HK-2 (cell line): ENCODE measurements at regions not wholly inside any gene's neighbourhood (a gene's known extent, or its start where the extent isn't known, plus 50 kb on each side); places are given as distances from the start of the nearest gene placed in this dataset.
A peak's percentile ranks its signal among the peaks of the same experiment; 100 is the strongest.

ENCODE experiments used
- DNase-seq: peaks from one replicate; pipeline ENCODE4 v3.0.0-alpha.2; 2018; ENCODE audit not compliant: unreplicated experiment

GRCh38 chr6:170483413-170483812 is 69.7 kb downstream of the PSMB1 start:
- no peak for DNase-seq

- no peak for DNase-seq
Measured at GRCh38 chr6:170480050-170480692, 72.9 kb downstream of the PSMB1 start.

- DNase-seq: no peak
Measured at GRCh38 chr6:170476360-170476759, 76.7 kb downstream of the PSMB1 start.

- DNase-seq: no peak
Measured at GRCh38 chr6:170475118-170475517, 78.0 kb downstream of the PSMB1 start.

GRCh38 chr6:170473801-170474200 is 79.3 kb downstream of the PSMB1 start:
- no peak for DNase-seq

GRCh38 chr6:170473301-170473717 is 79.8 kb downstream of the PSMB1 start:
- DNase-seq: no peak

GRCh38 chr6:170471491-170471890 is 81.6 kb downstream of the PSMB1 start:
- DNase-seq: no peak

GRCh38 chr6:170470734-170471133 is 82.4 kb downstream of the PSMB1 start:
- no peak for DNase-seq

- no peak for DNase-seq
Measured at GRCh38 chr6:170464524-170464979, 88.6 kb downstream of the PSMB1 start.

GRCh38 chr6:170464080-170464479 is 89.0 kb downstream of the PSMB1 start:
- no peak for DNase-seq

- no peak for DNase-seq
Measured at GRCh38 chr6:170463101-170463721, 89.9 kb downstream of the PSMB1 start.

GRCh38 chr6:170462366-170463020 is 90.6 kb downstream of the PSMB1 start:
- DNase-seq: no peak

GRCh38 chr6:170461556-170462365 is 91.3 kb downstream of the PSMB1 start:
- no peak for DNase-seq

GRCh38 chr6:170461111-170461510 is 92.0 kb downstream of the PSMB1 start:
- DNase-seq: no peak

GRCh38 chr6:170460641-170461040 is 92.5 kb downstream of the PSMB1 start:
- no peak for DNase-seq

- peak; percentile 49 for DNase-seq
Measured at GRCh38 chr6:170459451-170459850, 93.7 kb downstream of the PSMB1 start.

GRCh38 chr6:170456886-170457698 is 96.0 kb downstream of the PSMB1 start:
- DNase-seq: no peak
